Mammary epithelial cell (primary cell): ENCODE measurements at regions not wholly inside any gene's neighbourhood (a gene's known extent, or its start where the extent isn't known, plus 50 kb on each side); places are given as distances from the start of the nearest gene placed in this dataset.

Experiments used
- CTCF ChIP-seq, 2 donors: IDR thresholded peaks in 1 of 2; conservative IDR thresholded peaks in 1 of 2; 2 replicates each; pipeline ENCODE4 v1.5.1; 2011 to 2012; ENCODE audit warnings: inconsistent platforms in 2 of 2, low read length in 2 of 2, mild to moderate bottlenecking in 2 of 2, control low read depth in 1 of 2, low read depth in 1 of 2; ENCODE audit not compliant: insufficient read depth in 1 of 2; ENCODE audit errors: extremely low read depth in 1 of 2
- EZH2 ChIP-seq: IDR thresholded peaks from 2 replicates; pipeline ENCODE4 v1.6.1; 2012; ENCODE audit warnings: low read length, inconsistent platforms, borderline replicate concordance

GRCh38 chr12:45503899-45504298 is 225.6 kb upstream of the ARID2 start:
- TF ChIP-seq CTCF (conservative IDR thresholded peaks at IDR 0.05 in 1 of 2, IDR thresholded peaks at IDR 0.05 in 1 of 2; ENCODE audit: extremely low read depth in 1 of 2, insufficient read depth in 1 of 2, low read depth in 1 of 2, low read length in 2 of 2) (no peak), EZH2 (no peak)
